ENCODE measurements at regions not wholly inside any gene's neighbourhood (a gene's known extent, or its start where the extent isn't known, plus 50 kb on each side); places are given as distances from the start of the nearest gene placed in this dataset.

GRCh38 chr9:135224286-135224877 lies 136.9 kb downstream of the OLFM1 start:
- no peak for TF ChIP-seq CTCF (IDR thresholded peaks at IDR 0.05)
- no peak for DNase-seq (ENCODE audit: low spot score)
- Histone ChIP-seq H3K4me3 (no peak overlapping the region), H3K27ac (no peak overlapping the region)

- no peak overlapping the region for H3K27ac ChIP-seq
- TF ChIP-seq CTCF (IDR thresholded peaks at IDR 0.05) = no peak
- no peak overlapping the region for H3K4me3 ChIP-seq
- DNase-seq (ENCODE audit: low spot score) = no peak
Observed at GRCh38 chr9:135224921-135225541, 137.6 kb downstream of the OLFM1 start.

GRCh38 chr9:135225619-135226228 lies 138.3 kb downstream of the OLFM1 start:
- Histone ChIP-seq H3K27ac (no peak overlapping the region), H3K4me3 (no peak overlapping the region)
- no peak for TF ChIP-seq CTCF (IDR thresholded peaks at IDR 0.05)
- DNase-seq (ENCODE audit: low spot score) = no peak

GRCh38 chr9:135226369-135227050 lies 139.0 kb downstream of the OLFM1 start:
- H3K4me3 ChIP-seq = no peak overlapping the region
- no peak overlapping the region for H3K27ac ChIP-seq
- no peak for DNase-seq (ENCODE audit: low spot score)
- no peak for TF ChIP-seq CTCF (IDR thresholded peaks at IDR 0.05)

- no peak overlapping the region for H3K4me3 ChIP-seq
- H3K27ac ChIP-seq = no peak overlapping the region
- no peak for DNase-seq (ENCODE audit: low spot score)
- TF ChIP-seq CTCF (IDR thresholded peaks at IDR 0.05) = no peak
Observed at GRCh38 chr9:135227641-135228251, 140.3 kb downstream of the OLFM1 start.

GRCh38 chr9:135228345-135228982 lies 141.0 kb downstream of the OLFM1 start:
- TF ChIP-seq CTCF (IDR thresholded peaks at IDR 0.05) = no peak
- no peak overlapping the region for H3K27ac ChIP-seq
- DNase-seq (ENCODE audit: low spot score) = no peak
- no peak overlapping the region for H3K4me3 ChIP-seq

Measured in coronary artery (tissue), 2 donors.